CD14-positive monocyte (primary cell): ENCODE measurements at regions not wholly inside any gene's neighbourhood (a gene's known extent, or its start where the extent isn't known, plus 50 kb on each side); places are given as distances from the start of the nearest gene placed in this dataset.

Experiments used
- DNase-seq, 3 donors: peaks; one replicate each; pipeline ENCODE4 v3.0.0-alpha.2; 2011 to 2022
- H2AFZ ChIP-seq: 2 replicates; pipeline ENCODE4 v1.6.0; 2012; ENCODE audit warnings: mild to moderate bottlenecking, low read depth, low read length, inconsistent platforms; ENCODE audit not compliant: insufficient read depth, poor library complexity, severe bottlenecking
- H3K27ac ChIP-seq, 2 donors: 1 replicate in 1 of 2; 2 replicates in 1 of 2; pipeline ENCODE4 v1.5.1; 2012 to 2013; ENCODE audit warnings: low read length in 2 of 2, control low read depth in 1 of 2, inconsistent platforms in 1 of 2, low read depth in 1 of 2, mild to moderate bottlenecking in 1 of 2
- H3K27me3 ChIP-seq, 2 donors: one replicate each; pipeline versions ENCODE4 v1.6.0 to v1.6.1; 2011 to 2013; ENCODE audit warnings: low read length in 2 of 2; ENCODE audit not compliant: control insufficient read depth in 2 of 2, insufficient read depth in 2 of 2
- H3K36me3 ChIP-seq, 2 donors: replicated peaks in 1 of 2; 1 replicate in 1 of 2; 2 replicates in 1 of 2; pipeline versions ENCODE4 v1.5.1 to v1.6.1; 2012 to 2013; ENCODE audit warnings: low read length in 2 of 2, control low read depth in 1 of 2, inconsistent platforms in 1 of 2, mild to moderate bottlenecking in 1 of 2; ENCODE audit not compliant: insufficient read depth in 2 of 2, control insufficient read depth in 1 of 2
- H3K4me1 ChIP-seq, 2 donors: 1 replicate in 1 of 2; 2 replicates in 1 of 2; pipeline versions ENCODE4 v1.5.1 to v1.6.1; 2012 to 2013; ENCODE audit warnings: low read length in 2 of 2, control low read depth in 1 of 2, inconsistent platforms in 1 of 2, mild to moderate bottlenecking in 1 of 2, moderate library complexity in 1 of 2; ENCODE audit not compliant: insufficient read depth in 2 of 2, control insufficient read depth in 1 of 2
- H3K4me2 ChIP-seq: replicated peaks from 2 replicates; pipeline ENCODE3; 2012; ENCODE audit warnings: low read length, moderate library complexity, mild to moderate bottlenecking; ENCODE audit not compliant: poor library complexity, severe bottlenecking; ENCODE audit errors: extremely low read depth
- H3K4me3 ChIP-seq, 3 experiments: fragments of 200-600 bp in 1 of 3; sonication (generic) in 1 of 3; replicated peaks in 1 of 3; 1 replicate in 2 of 3; 2 replicates in 1 of 3; pipeline ENCODE4 v1.5.1; 2011 to 2013; ENCODE audit warnings: low read length in 3 of 3, mild to moderate bottlenecking in 3 of 3, control low read depth in 2 of 3, low read depth in 2 of 3, inconsistent platforms in 1 of 3, moderate library complexity in 1 of 3
- H3K79me2 ChIP-seq: 2 replicates; pipeline ENCODE4 v1.6.0; 2012; ENCODE audit warnings: mild to moderate bottlenecking, control low read depth, inconsistent platforms, low read length, moderate library complexity; ENCODE audit not compliant: insufficient read depth
- H3K9ac ChIP-seq: 2 replicates; pipeline ENCODE4 v1.6.0; 2017; ENCODE audit warnings: low read length, mild to moderate bottlenecking; ENCODE audit not compliant: insufficient read depth, poor library complexity, severe bottlenecking
- H3K9me3 ChIP-seq, 2 donors: replicated peaks in 1 of 2; 1 replicate in 1 of 2; 2 replicates in 1 of 2; pipeline versions ENCODE4 v1.5.1 to v1.6.1; 2012 to 2013; ENCODE audit warnings: low read length in 2 of 2, control low read depth in 1 of 2; ENCODE audit not compliant: control insufficient read depth in 1 of 2, insufficient read depth in 1 of 2
- H4K20me1 ChIP-seq: 2 replicates; pipeline ENCODE4 v1.6.0; 2012; ENCODE audit warnings: mild to moderate bottlenecking, low read length, control low read depth, moderate library complexity; ENCODE audit not compliant: insufficient read depth
- H3K27ac Mint-ChIP-seq, 7 donors: one replicate each; pipeline ENCODE4 v1.8.0; 2020; ENCODE audit warnings: mild to moderate bottlenecking in 7 of 7, mixed read lengths in 7 of 7, moderate library complexity in 6 of 7, inconsistent platforms in 2 of 7
- H3K27me3 Mint-ChIP-seq, 3 donors: one replicate each; pipeline ENCODE4 v1.8.0; 2021 to 2022; ENCODE audit warnings: low read depth in 3 of 3, mild to moderate bottlenecking in 3 of 3, mixed read lengths in 3 of 3, moderate library complexity in 3 of 3, inconsistent platforms in 1 of 3
- H3K36me3 Mint-ChIP-seq, 2 donors: one replicate each; pipeline ENCODE4 v1.8.0; 2020; ENCODE audit warnings: mixed read lengths in 2 of 2, inconsistent platforms in 1 of 2, mild to moderate bottlenecking in 1 of 2
- H3K4me1 Mint-ChIP-seq: one replicate; pipeline ENCODE4 v1.8.0; 2020; ENCODE audit warnings: mild to moderate bottlenecking, mixed read lengths
- H3K4me3 Mint-ChIP-seq, 2 donors: one replicate each; pipeline ENCODE4 v1.8.0; 2020; ENCODE audit warnings: mild to moderate bottlenecking in 2 of 2, mixed read lengths in 2 of 2, moderate library complexity in 1 of 2
- H3K9me3 Mint-ChIP-seq, 7 donors: one replicate each; pipeline ENCODE4 v1.8.0; 2020 to 2022; ENCODE audit warnings: mixed read lengths in 7 of 7, mild to moderate bottlenecking in 6 of 7, moderate library complexity in 6 of 7, inconsistent platforms in 2 of 7
- CTCF ChIP-seq: fragments of 200-600 bp; IDR thresholded peaks from one replicate; pipeline ENCODE4 v1.8.0; 2022; ENCODE audit warnings: antibody characterized with exemption, mild to moderate bottlenecking
- WGBS: methylation state at CpG from one replicate; pipeline ENCODE4 v1.1.5; 2013; ENCODE audit warnings: missing lambda C conversion rate; ENCODE audit not compliant: insufficient coverage; 5-methylcytosine and 5-hydroxymethylcytosine counted together
- intact Hi-C, 2 donors: fragments of 100-400 bp; cut with micrococcal nuclease; formaldehyde crosslinking; loops; one replicate each; pipeline versions ENCODE4 v1.15.0 to v1.15.1; 2023

GRCh38 chr20:60362531-60362930 lies 404.3 kb downstream of the CDH26 start:
- intact Hi-C loops, result no loop called here
- no peak overlapping the region for H3K4me3 Mint-ChIP-seq

GRCh38 chr20:60363698-60364097 lies 405.5 kb downstream of the CDH26 start:
- intact Hi-C loops, result no loop called here
- H3K4me1 ChIP-seq, result no peaks in the 10 kb centered on the region
- H3K9me3 Mint-ChIP-seq, result peaks cover 0 to 4% (median 0%) of the 10 kb centered on the region in 7 donors
- no peak overlapping the region for H3K4me3 Mint-ChIP-seq
- no peaks in the 10 kb centered on the region for H4K20me1 ChIP-seq
- H3K27ac ChIP-seq, result no peak overlapping the region
- H3K79me2 ChIP-seq, result no peaks in the 10 kb centered on the region
- no peak for DNase-seq
- no peaks in the 10 kb centered on the region for H3K4me1 Mint-ChIP-seq
- 96% methylated on average over 10 of the region's 12 CpGs for WGBS
- no peak for TF ChIP-seq CTCF
- no peaks in the 10 kb centered on the region for H3K36me3 ChIP-seq
- peak overlapping the region in 1 of 7 donors; percentile 3 for H3K27ac Mint-ChIP-seq
- H3K9me3 ChIP-seq, result no peaks in the 10 kb centered on the region
- H3K4me2 ChIP-seq, result no peak overlapping the region
- no peak overlapping the region for H3K9ac ChIP-seq
- no peak overlapping the region for H2AFZ ChIP-seq
- H3K27me3 Mint-ChIP-seq, result peaks cover 2 to 4% (median 3%) of the 10 kb centered on the region in 3 donors
- H3K4me3 ChIP-seq, result no peak overlapping the region
- no peaks in the 10 kb centered on the region for H3K27me3 ChIP-seq
- H3K36me3 Mint-ChIP-seq, result no peaks in the 10 kb centered on the region

More at GRCh38 chr20:60362531-60362930, 404.3 kb downstream of the CDH26 start:
- Mint-ChIP-seq H3K9me3 (peaks cover 0 to 1% (median 0%) of the 10 kb centered on the region in 7 donors), H3K27me3 (peaks cover under 1 to 5% (median 3%) of the 10 kb centered on the region in 3 donors), H3K4me1 (no peaks in the 10 kb centered on the region), H3K27ac (no peak overlapping the region), H3K36me3 (no peaks in the 10 kb centered on the region)
- H3K4me1 ChIP-seq, result no peaks in the 10 kb centered on the region
- no peak overlapping the region for H3K4me2 ChIP-seq
- H3K27ac ChIP-seq, result no peak overlapping the region
- WGBS, result 88% methylated on average over 1 of the region's 5 CpGs
- no peak for TF ChIP-seq CTCF
- no peak overlapping the region for H2AFZ ChIP-seq
- no peaks in the 10 kb centered on the region for H3K36me3 ChIP-seq
- H4K20me1 ChIP-seq, result no peaks in the 10 kb centered on the region
- no peak for DNase-seq
- H3K9me3 ChIP-seq, result no peaks in the 10 kb centered on the region
- no peak overlapping the region for H3K4me3 ChIP-seq
- H3K79me2 ChIP-seq, result no peaks in the 10 kb centered on the region
- H3K27me3 ChIP-seq, result no peaks in the 10 kb centered on the region
- no peak overlapping the region for H3K9ac ChIP-seq
